Trophoblast cell (in vitro differentiated cells and primary cell): ENCODE measurements at regions not wholly inside any gene's neighbourhood (a gene's known extent, or its start where the extent isn't known, plus 50 kb on each side); places are given as distances from the start of the nearest gene placed in this dataset.
A peak's percentile ranks its signal among the peaks of the same experiment; 100 is the strongest.
"Not testable (repeated sequence)": the region's sequence is repeated elsewhere in the genome, so short reads cannot be mapped to it uniquely, and the experiment has no call there.

ENCODE experiments used
- DNase-seq, 2 donors: peaks; one replicate each; pipeline ENCODE4 v3.0.0-alpha.2; 2016
- H2AFZ ChIP-seq: 2 replicates; pipeline ENCODE4 v1.6.1; 2013; ENCODE audit warnings: low read length, moderate library complexity, mild to moderate bottlenecking; ENCODE audit not compliant: insufficient read depth, poor library complexity
- H2AK5ac ChIP-seq: 2 replicates; pipeline ENCODE4 v1.6.1; 2013; ENCODE audit warnings: mild to moderate bottlenecking, low read length
- H2BK120ac ChIP-seq: 2 replicates; pipeline ENCODE4 v1.6.1; 2013; ENCODE audit warnings: low read length, mild to moderate bottlenecking, moderate library complexity; ENCODE audit not compliant: insufficient read depth, poor library complexity
- H2BK12ac ChIP-seq: 2 replicates; pipeline ENCODE4 v1.6.1; 2013; ENCODE audit warnings: mild to moderate bottlenecking, low read length, moderate library complexity
- H2BK5ac ChIP-seq: 2 replicates; pipeline ENCODE4 v1.6.1; 2013; ENCODE audit warnings: low read length, low read depth, moderate library complexity, mild to moderate bottlenecking; ENCODE audit not compliant: poor library complexity
- H3K14ac ChIP-seq: 2 replicates; pipeline ENCODE4 v1.6.1; 2013; ENCODE audit warnings: mild to moderate bottlenecking, low read length
- H3K18ac ChIP-seq: 2 replicates; pipeline ENCODE4 v1.6.1; 2013; ENCODE audit warnings: mild to moderate bottlenecking, low read length
- H3K23ac ChIP-seq: 2 replicates; pipeline ENCODE4 v1.6.1; 2013; ENCODE audit warnings: low read length
- H3K27ac ChIP-seq: 2 replicates; pipeline ENCODE4 v1.5.1; 2013; ENCODE audit warnings: low read depth, mild to moderate bottlenecking, inconsistent platforms, low read length, moderate library complexity
- H3K27me3 ChIP-seq: 2 replicates; pipeline ENCODE4 v1.6.1; 2013; ENCODE audit warnings: inconsistent platforms, mild to moderate bottlenecking, low read length, moderate library complexity; ENCODE audit not compliant: insufficient read depth
- H3K36me3 ChIP-seq, 2 experiments: 1 replicate in 1 of 2; 2 replicates in 1 of 2; pipeline ENCODE4 v1.6.1; 2013; ENCODE audit warnings: low read length in 2 of 2, mild to moderate bottlenecking in 2 of 2, moderate library complexity in 1 of 2; ENCODE audit not compliant: insufficient read depth in 2 of 2, control insufficient read depth in 1 of 2
- H3K4ac ChIP-seq: 2 replicates; pipeline ENCODE4 v1.6.1; 2013; ENCODE audit warnings: low read depth, mild to moderate bottlenecking, low read length, moderate library complexity
- H3K4me1 ChIP-seq, 2 experiments: 1 replicate in 1 of 2; 2 replicates in 1 of 2; pipeline ENCODE4 v1.6.1; 2013; ENCODE audit warnings: low read length in 2 of 2, mild to moderate bottlenecking in 2 of 2, moderate library complexity in 1 of 2; ENCODE audit not compliant: insufficient read depth in 2 of 2, control insufficient read depth in 1 of 2
- H3K4me2 ChIP-seq: 2 replicates; pipeline ENCODE4 v1.6.1; 2013; ENCODE audit warnings: inconsistent platforms, mild to moderate bottlenecking, low read length, moderate library complexity
- H3K4me3 ChIP-seq: 2 replicates; pipeline ENCODE4 v1.5.1; 2013; ENCODE audit warnings: mild to moderate bottlenecking, low read depth, low read length, inconsistent platforms
- H3K79me1 ChIP-seq: one replicate; pipeline ENCODE4 v1.6.1; 2013; ENCODE audit warnings: low read length
- H3K79me2 ChIP-seq: 2 replicates; pipeline ENCODE4 v1.6.1; 2013; ENCODE audit warnings: low read length, mild to moderate bottlenecking; ENCODE audit not compliant: control insufficient read depth, insufficient read depth, poor library complexity
- H3K9ac ChIP-seq: 2 replicates; pipeline ENCODE4 v1.6.1; 2013; ENCODE audit warnings: mild to moderate bottlenecking, low read length
- H3K9me3 ChIP-seq: 2 replicates; pipeline ENCODE4 v1.6.1; 2013; ENCODE audit warnings: low read depth, mild to moderate bottlenecking, control low read depth, inconsistent platforms, low read length; ENCODE audit not compliant: insufficient read depth
- H4K12ac ChIP-seq: 2 replicates; pipeline ENCODE4 v1.6.1; 2013; ENCODE audit warnings: low read depth, mild to moderate bottlenecking, low read length, moderate library complexity
- H4K8ac ChIP-seq: 2 replicates; pipeline ENCODE4 v1.6.1; 2013; ENCODE audit warnings: low read depth, mild to moderate bottlenecking, low read length, moderate library complexity
- H4K91ac ChIP-seq: one replicate; pipeline ENCODE4 v1.6.1; 2013; ENCODE audit warnings: low read depth, mild to moderate bottlenecking, low read length, moderate library complexity
- WGBS: extraction: QIAGEN DNeasy Blood & Tissue Kit; methylation state at CpG from one replicate; pipeline ENCODE4 v1.1.7; 2013; ENCODE audit warnings: missing lambda C conversion rate; ENCODE audit not compliant: insufficient read length, insufficient coverage; ENCODE audit errors: extremely low coverage; 5-methylcytosine and 5-hydroxymethylcytosine counted together

- not testable (repeated sequence) for H4K12ac ChIP-seq, H4K91ac ChIP-seq, H3K79me1 ChIP-seq, H2BK5ac ChIP-seq, H2AK5ac ChIP-seq, H2BK12ac ChIP-seq, H3K27me3 ChIP-seq, H2AFZ ChIP-seq, H3K27ac ChIP-seq, H3K79me2 ChIP-seq, H3K36me3 ChIP-seq, H3K4ac ChIP-seq, H3K4me1 ChIP-seq, H3K18ac ChIP-seq, H3K4me2 ChIP-seq, H3K9me3 ChIP-seq, H3K23ac ChIP-seq, H3K9ac ChIP-seq, H3K4me3 ChIP-seq, H2BK120ac ChIP-seq, H3K14ac ChIP-seq, H4K8ac ChIP-seq
- DNase-seq, result peak in 1 of 2 donors; percentile 14
- no CpG with 5 or more reads among the region's 18 CpGs for WGBS
These were observed 80.2 kb upstream of the CRYM start for GRCh38 chr16:21358261-21358795.

- not testable (repeated sequence) for H2AK5ac ChIP-seq, H3K4ac ChIP-seq, H3K23ac ChIP-seq, H4K12ac ChIP-seq, H4K8ac ChIP-seq, H2BK12ac ChIP-seq, H3K27ac ChIP-seq, H3K4me3 ChIP-seq, DNase-seq, H3K18ac ChIP-seq, H3K4me2 ChIP-seq, H4K91ac ChIP-seq, H3K79me1 ChIP-seq, H3K27me3 ChIP-seq, H3K4me1 ChIP-seq, H2BK5ac ChIP-seq, H3K79me2 ChIP-seq, H3K9me3 ChIP-seq, H2BK120ac ChIP-seq, H3K36me3 ChIP-seq, H3K14ac ChIP-seq, H2AFZ ChIP-seq, H3K9ac ChIP-seq
- WGBS, result no CpG with 5 or more reads among the region's 10 CpGs
These were observed 78.2 kb upstream of the CRYM start for GRCh38 chr16:21356308-21356707.

GRCh38 chr16:21351433-21351832 is 73.3 kb upstream of the CRYM start:
- H3K4ac ChIP-seq, H3K18ac ChIP-seq, H2BK12ac ChIP-seq, H3K4me2 ChIP-seq, H2BK120ac ChIP-seq, H3K14ac ChIP-seq, H2BK5ac ChIP-seq, H3K9me3 ChIP-seq, H2AFZ ChIP-seq, H3K9ac ChIP-seq, H4K8ac ChIP-seq, H3K4me3 ChIP-seq, H3K27ac ChIP-seq, H3K79me1 ChIP-seq, H3K4me1 ChIP-seq, DNase-seq, H3K36me3 ChIP-seq, H4K12ac ChIP-seq, H3K27me3 ChIP-seq, H4K91ac ChIP-seq, H3K79me2 ChIP-seq, H2AK5ac ChIP-seq, H3K23ac ChIP-seq: not testable (repeated sequence)
- no CpG with 5 or more reads among the region's 5 CpGs for WGBS

- H3K4ac ChIP-seq, H3K14ac ChIP-seq, H3K9me3 ChIP-seq, DNase-seq, H4K8ac ChIP-seq, H2AFZ ChIP-seq, H4K12ac ChIP-seq, H4K91ac ChIP-seq, H2BK12ac ChIP-seq, H3K36me3 ChIP-seq, H3K79me1 ChIP-seq, H3K23ac ChIP-seq, H3K4me2 ChIP-seq, H3K27ac ChIP-seq, H3K4me1 ChIP-seq, H3K4me3 ChIP-seq, H2BK5ac ChIP-seq, H3K79me2 ChIP-seq, H3K9ac ChIP-seq, H3K27me3 ChIP-seq, H2AK5ac ChIP-seq, H3K18ac ChIP-seq, H2BK120ac ChIP-seq: not testable (repeated sequence)
- no CpG with 5 or more reads among the region's 6 CpGs for WGBS
These were observed 72.8 kb upstream of the CRYM start for GRCh38 chr16:21350851-21351250.
